Activated CD8-positive, alpha-beta memory T cell treated with anti-CD3 and anti-CD28 coated beads for 36 hours (primary cell): ENCODE measurements at regions not wholly inside any gene's neighbourhood (a gene's known extent, or its start where the extent isn't known, plus 50 kb on each side); places are given as distances from the start of the nearest gene placed in this dataset.
"Not testable (repeated sequence)": the region's sequence is repeated elsewhere in the genome, so short reads cannot be mapped to it uniquely, and the experiment has no call there.

Source experiments
- CTCF ChIA-PET: fragments of 350-600 bp; sonication (Branson Sonifier 250); formaldehyde crosslinking; loops from one replicate; lab custom pipeline; 2021; ENCODE audit warnings: antibody characterized with exemption; lab: Charles Lee
- POLR2A ChIA-PET: fragments of 350-600 bp; sonication (Branson Sonifier 250); formaldehyde crosslinking; loops from one replicate; lab custom pipeline; 2021; ENCODE audit warnings: antibody characterized with exemption; lab: Charles Lee

DNA sequence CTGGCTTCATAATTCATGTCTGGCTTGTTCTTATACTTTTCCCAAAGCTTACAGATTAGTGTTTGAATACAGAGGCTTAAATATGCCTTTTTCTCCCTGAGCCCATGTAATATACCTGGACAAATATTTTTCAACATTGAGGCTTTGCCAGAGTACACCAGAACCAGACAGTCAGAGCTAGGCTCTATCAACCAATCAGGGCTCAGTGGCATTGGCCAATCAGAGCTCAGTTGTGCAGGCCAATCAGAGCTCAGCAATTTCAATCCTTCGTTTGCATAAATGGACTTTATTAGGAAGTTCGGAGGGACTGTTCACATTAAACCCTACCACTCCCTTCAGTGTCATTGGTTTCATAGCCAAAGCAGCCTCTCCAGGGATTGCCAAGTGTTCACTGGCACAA lies 51.2 kb upstream of the TMSB15B start:
- ChIA-PET CTCF (no interaction called here), POLR2A (interaction anchor here (0.6 kb wide), 1 partner anchor 212 kb away, joined by 3 read pairs; no protein-coding TSS in a partner anchor)

DNA sequence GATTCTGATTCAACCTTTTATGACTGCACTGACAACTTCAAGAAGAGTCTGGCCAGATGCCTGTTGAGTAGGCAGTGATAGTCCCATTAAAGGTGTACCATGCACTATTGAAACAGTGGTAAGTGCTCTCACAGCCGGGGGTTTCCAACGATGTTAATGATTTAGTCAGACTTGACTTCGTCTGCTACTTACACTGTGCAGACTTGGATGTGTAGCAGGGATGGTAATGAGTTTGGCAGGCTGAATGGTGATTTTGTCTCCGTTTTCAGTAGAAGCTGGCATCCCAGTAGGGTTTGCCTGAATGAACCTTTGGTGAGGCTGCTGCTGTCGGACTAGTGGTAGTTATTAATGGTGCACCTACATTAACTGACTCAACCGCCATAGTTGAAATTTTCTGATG lies 52.0 kb upstream of the TMSB15B start:
- ChIA-PET CTCF (no interaction called here), POLR2A (no interaction called here)

- ChIA-PET CTCF (no interaction called here), POLR2A (no interaction called here)
These were observed 58.1 kb upstream of the TMSB15B start for GRCh38 chrX:103904301-103904700.

DNA sequence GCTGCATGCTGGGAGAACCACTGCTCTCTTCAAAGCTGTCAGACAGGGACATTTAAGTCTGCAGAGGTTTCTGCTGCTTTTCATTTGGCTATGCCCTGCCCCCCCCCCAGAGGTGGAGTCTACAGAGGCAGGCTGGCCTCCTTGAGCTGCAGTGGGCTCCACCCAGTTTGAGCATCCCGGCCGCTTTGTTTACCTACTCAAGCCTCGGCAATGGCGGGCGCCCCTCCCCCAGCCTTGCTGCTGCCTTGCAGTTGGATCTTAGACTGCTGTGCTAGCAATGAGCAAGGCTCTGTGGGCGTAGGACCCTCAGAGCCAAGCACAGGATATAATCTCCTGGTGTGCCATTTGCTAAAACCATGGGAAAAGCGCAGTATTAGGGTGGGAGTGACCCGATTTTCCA lies 59.8 kb upstream of the TMSB15B start:
- POLR2A ChIA-PET, CTCF ChIA-PET: not testable (repeated sequence)

GRCh38 chrX:103889216-103889615 lies 57.2 kb upstream of the RAB9B start:
- ChIA-PET CTCF (no interaction called here), POLR2A (no interaction called here)

DNA sequence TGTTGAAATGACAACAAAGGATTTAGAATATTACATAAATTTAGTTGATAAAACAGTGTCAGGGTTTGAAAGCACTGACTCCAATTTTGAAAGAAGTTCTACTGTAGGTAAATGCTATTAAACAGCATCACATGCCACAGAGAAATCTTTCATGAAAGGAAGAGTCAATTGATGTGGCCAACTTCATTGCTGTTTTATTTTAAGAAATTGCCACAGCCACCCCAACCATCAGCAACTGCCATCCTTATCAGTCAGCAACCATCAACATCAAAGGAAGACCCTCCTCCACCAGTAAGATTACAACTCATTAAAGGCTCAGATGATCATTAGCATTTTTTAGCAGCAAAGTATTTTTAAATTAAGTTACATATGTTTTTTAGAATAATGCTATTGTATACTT lies 54.6 kb upstream of the RAB9B start:
- ChIA-PET POLR2A (no interaction called here), CTCF (no interaction called here)

GRCh38 chrX:103883533-103883932 lies 51.5 kb upstream of the RAB9B start:
- POLR2A ChIA-PET, result no interaction called here
- CTCF ChIA-PET, result no interaction called here

GRCh38 chrX:103882999-103883398 lies 50.9 kb upstream of the RAB9B start:
- ChIA-PET CTCF (no interaction called here), POLR2A (no interaction called here)
